Keratinocyte (primary cell): ENCODE measurements at regions not wholly inside any gene's neighbourhood (a gene's known extent, or its start where the extent isn't known, plus 50 kb on each side); places are given as distances from the start of the nearest gene placed in this dataset.

Experiments
- EZH2 ChIP-seq: IDR thresholded peaks from one replicate; pipeline ENCODE4 v1.6.1; 2012; ENCODE audit warnings: inconsistent platforms, mild to moderate bottlenecking, low read length, moderate library complexity
- TF ChIP-seq, protein P1 (sequence below), 3 experiments: IDR thresholded peaks in 1 of 3; conservative IDR thresholded peaks in 1 of 3; optimal IDR thresholded peaks in 1 of 3; 2 replicates in 2 of 3; 3 replicates in 1 of 3; pipeline versions ENCODE3 to v1.5.1; 2011; ENCODE audit warnings: low read length in 3 of 3, mild to moderate bottlenecking in 3 of 3, moderate library complexity in 2 of 3, control low read depth in 1 of 3, inconsistent platforms in 1 of 3; ENCODE audit not compliant: insufficient read depth in 2 of 3; ENCODE audit errors: extremely low read depth in 1 of 3

GRCh38 chr7:41459623-41460261, 243.1 kb downstream of the INHBA start:
- TF ChIP-seq, protein P1, sequence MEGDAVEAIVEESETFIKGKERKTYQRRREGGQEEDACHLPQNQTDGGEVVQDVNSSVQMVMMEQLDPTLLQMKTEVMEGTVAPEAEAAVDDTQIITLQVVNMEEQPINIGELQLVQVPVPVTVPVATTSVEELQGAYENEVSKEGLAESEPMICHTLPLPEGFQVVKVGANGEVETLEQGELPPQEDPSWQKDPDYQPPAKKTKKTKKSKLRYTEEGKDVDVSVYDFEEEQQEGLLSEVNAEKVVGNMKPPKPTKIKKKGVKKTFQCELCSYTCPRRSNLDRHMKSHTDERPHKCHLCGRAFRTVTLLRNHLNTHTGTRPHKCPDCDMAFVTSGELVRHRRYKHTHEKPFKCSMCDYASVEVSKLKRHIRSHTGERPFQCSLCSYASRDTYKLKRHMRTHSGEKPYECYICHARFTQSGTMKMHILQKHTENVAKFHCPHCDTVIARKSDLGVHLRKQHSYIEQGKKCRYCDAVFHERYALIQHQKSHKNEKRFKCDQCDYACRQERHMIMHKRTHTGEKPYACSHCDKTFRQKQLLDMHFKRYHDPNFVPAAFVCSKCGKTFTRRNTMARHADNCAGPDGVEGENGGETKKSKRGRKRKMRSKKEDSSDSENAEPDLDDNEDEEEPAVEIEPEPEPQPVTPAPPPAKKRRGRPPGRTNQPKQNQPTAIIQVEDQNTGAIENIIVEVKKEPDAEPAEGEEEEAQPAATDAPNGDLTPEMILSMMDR (optimal IDR thresholded peaks at IDR 0.05 in 1 of 3, IDR thresholded peaks at IDR 0.05 in 1 of 3, conservative IDR thresholded peaks at IDR 0.05 in 1 of 3; ENCODE audit: extremely low read depth in 1 of 3, insufficient read depth in 2 of 3, low read length in 3 of 3): no peak
- no peak for TF ChIP-seq EZH2
